Caco-2 (cell line): ENCODE measurements at regions not wholly inside any gene's neighbourhood (a gene's known extent, or its start where the extent isn't known, plus 50 kb on each side); places are given as distances from the start of the nearest gene placed in this dataset.

Source experiments
- BruUV-seq: library from RNA; stranded (reverse); fragments of 400-500 nt; replicated peaks from 2 replicates; lab custom pipeline; 2021; lab: Mats Ljungman, UMichigan
- CTCF ChIA-PET: fragments of 300-600 bp; sonication (Branson Sonifier 250); formaldehyde crosslinking; loops from one replicate; lab custom pipeline; 2022; ENCODE audit warnings: antibody characterized with exemption; lab: Charles Lee
- POLR2A ChIA-PET: fragments of 300-600 bp; sonication (Branson Sonifier 250); formaldehyde crosslinking; loops from one replicate; lab custom pipeline; 2022; ENCODE audit warnings: antibody characterized with exemption; lab: Charles Lee
- DNase-seq, 2 experiments: peaks; one replicate each; pipeline versions ENCODE4 v3.0.0 to v3.0.0-alpha.2; 2020 to 2022
- H3K27me3 ChIP-seq: replicated peaks from 2 replicates; pipeline ENCODE4 v1.6.0; 2011; ENCODE audit warnings: low read length; ENCODE audit not compliant: control insufficient read depth, insufficient read depth
- H3K36me3 ChIP-seq: 2 replicates; pipeline ENCODE4 v1.5.1; 2011; ENCODE audit warnings: low read length; ENCODE audit not compliant: control insufficient read depth, insufficient read depth
- H3K4me1 ChIP-seq: fragments of 250-450 bp; sonication (Bioruptor Pico); 2 replicates; pipeline ENCODE4 v1.5.1; 2020; ENCODE audit warnings: mild to moderate bottlenecking
- H3K4me3 ChIP-seq: 2 replicates; pipeline ENCODE4 v1.5.1; 2011; ENCODE audit warnings: low read depth, mild to moderate bottlenecking, control low read depth, low read length
- H3K9me3 ChIP-seq: fragments of 250-450 bp; sonication (Bioruptor Pico); 2 replicates; pipeline ENCODE4 v1.5.1; 2020; ENCODE audit warnings: mild to moderate bottlenecking, moderate library complexity
- H3K27ac Mint-ChIP-seq: one replicate; pipeline ENCODE4 v1.8.0; 2022; ENCODE audit warnings: mixed read lengths; ENCODE audit not compliant: unreplicated experiment
- H3K27me3 Mint-ChIP-seq: one replicate; pipeline ENCODE4 v1.8.0; 2022; ENCODE audit warnings: mixed read lengths; ENCODE audit not compliant: insufficient read depth, unreplicated experiment
- H3K36me3 Mint-ChIP-seq: one replicate; pipeline ENCODE4 v1.8.0; 2022; ENCODE audit warnings: mild to moderate bottlenecking, mixed read lengths; ENCODE audit not compliant: insufficient read depth, unreplicated experiment
- H3K4me1 Mint-ChIP-seq: one replicate; pipeline ENCODE4 v1.8.0; 2022; ENCODE audit warnings: low read depth, mixed read lengths; ENCODE audit not compliant: unreplicated experiment
- H3K4me3 Mint-ChIP-seq: one replicate; pipeline ENCODE4 v1.8.0; 2022; ENCODE audit warnings: mild to moderate bottlenecking, moderate library complexity, mixed read lengths; ENCODE audit not compliant: unreplicated experiment
- H3K9me3 Mint-ChIP-seq: one replicate; pipeline ENCODE4 v1.8.0; 2022; ENCODE audit warnings: mixed read lengths; ENCODE audit not compliant: unreplicated experiment
- intact Hi-C: fragments of 100-400 bp; cut with micrococcal nuclease; formaldehyde crosslinking; loops from one replicate; pipeline ENCODE4 v1.10.0; 2022; ENCODE audit not compliant: unreplicated experiment
- TF ChIP-seq, protein P1 (sequence below), 2 experiments: fragments of 200-600 bp in 1 of 2; IDR thresholded peaks; 1 replicate in 1 of 2; 2 replicates in 1 of 2; pipeline versions ENCODE4 v1.5.1 to v1.8.0; 2011 to 2022; ENCODE audit warnings: antibody characterized with exemption in 1 of 2, control low read depth in 1 of 2, inconsistent platforms in 1 of 2, low read depth in 1 of 2, low read length in 1 of 2, mild to moderate bottlenecking in 1 of 2, moderate library complexity in 1 of 2; ENCODE audit not compliant: insufficient read depth in 1 of 2, severe bottlenecking in 1 of 2, unreplicated experiment in 1 of 2

DNA sequence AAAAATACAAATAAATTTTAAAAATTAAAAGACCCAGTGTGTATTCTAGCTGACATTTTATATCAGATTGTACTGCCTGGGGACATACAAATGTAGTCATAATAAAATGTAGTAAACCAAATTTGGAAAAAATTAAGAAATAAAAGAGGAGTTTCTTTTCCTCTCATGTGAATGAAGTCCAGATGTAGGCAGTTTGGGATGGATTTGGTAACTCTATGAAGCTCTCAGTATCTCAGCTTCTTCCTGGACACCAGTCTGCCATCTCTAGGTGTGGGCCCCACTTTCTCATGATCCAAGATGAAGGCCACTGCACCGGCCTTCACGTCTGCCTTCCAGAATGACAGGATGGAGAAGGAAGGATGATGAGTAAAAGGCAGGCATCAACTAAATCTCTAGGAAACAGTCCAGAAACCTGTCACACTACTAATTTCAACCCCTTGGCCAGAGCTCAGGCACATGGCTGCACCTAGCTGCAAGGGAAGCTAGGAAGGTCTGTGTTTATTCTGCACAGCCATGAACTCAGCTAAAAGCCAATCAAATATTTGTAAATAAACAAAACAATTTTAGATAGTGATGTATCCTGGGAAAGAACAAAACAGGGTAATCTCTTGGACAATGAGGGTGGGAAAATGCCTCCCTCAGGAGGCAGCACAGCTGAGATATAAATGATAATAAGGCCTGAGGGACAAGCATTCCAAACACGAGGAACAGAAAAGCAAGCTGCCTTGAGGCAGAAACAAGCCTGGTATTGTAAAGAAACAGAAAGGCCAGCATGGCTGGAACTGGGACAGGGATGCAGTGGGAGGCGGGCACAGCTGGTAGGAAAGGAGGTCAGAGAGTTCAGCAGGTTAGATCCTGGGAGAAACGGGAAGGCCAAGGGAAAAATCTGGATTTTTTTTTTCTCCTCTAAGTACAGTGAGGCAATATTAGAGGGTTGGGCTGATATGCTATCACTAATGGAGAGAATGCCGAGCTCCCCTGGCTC lies 88.5 kb upstream of the PTPN1 start:
- no TSS peak for BruUV-seq
- DNase-seq: no peak
- Histone ChIP-seq H3K27me3 (no peaks in the 10 kb centered on the region), H3K4me1 (peaks cover 37% of the 10 kb centered on the region), H3K4me3 (no peak overlapping the region), H3K9me3 (peaks cover 12% of the 10 kb centered on the region), H3K36me3 (peaks cover 1% of the 10 kb centered on the region; the same call in 1 of the 2 replicates)
- H3K27me3 Mint-ChIP-seq: no peaks in the 10 kb centered on the region
- intact Hi-C loops: loop anchor here (2.0 kb wide), 2 partner anchors 33 kb away; no protein-coding TSS in a partner anchor
- ChIA-PET CTCF (interaction anchor here (1.1 to 1.3 kb wide), 3 partner anchors 21 to 40 kb away, joined by 3 read pairs; no protein-coding TSS in a partner anchor), POLR2A (interaction anchor here (0.6 kb wide), 2 partner anchors 13 to 847 kb away, joined by 3 read pairs; no protein-coding TSS in a partner anchor)
- H3K27ac Mint-ChIP-seq: peak overlapping the region; percentile 76
- no peak overlapping the region for H3K4me3 Mint-ChIP-seq
- H3K36me3 Mint-ChIP-seq: peaks cover 13% of the 10 kb centered on the region
- H3K4me1 Mint-ChIP-seq: peaks cover 27% of the 10 kb centered on the region
- no peaks in the 10 kb centered on the region for H3K9me3 Mint-ChIP-seq
- TF ChIP-seq, protein P1, sequence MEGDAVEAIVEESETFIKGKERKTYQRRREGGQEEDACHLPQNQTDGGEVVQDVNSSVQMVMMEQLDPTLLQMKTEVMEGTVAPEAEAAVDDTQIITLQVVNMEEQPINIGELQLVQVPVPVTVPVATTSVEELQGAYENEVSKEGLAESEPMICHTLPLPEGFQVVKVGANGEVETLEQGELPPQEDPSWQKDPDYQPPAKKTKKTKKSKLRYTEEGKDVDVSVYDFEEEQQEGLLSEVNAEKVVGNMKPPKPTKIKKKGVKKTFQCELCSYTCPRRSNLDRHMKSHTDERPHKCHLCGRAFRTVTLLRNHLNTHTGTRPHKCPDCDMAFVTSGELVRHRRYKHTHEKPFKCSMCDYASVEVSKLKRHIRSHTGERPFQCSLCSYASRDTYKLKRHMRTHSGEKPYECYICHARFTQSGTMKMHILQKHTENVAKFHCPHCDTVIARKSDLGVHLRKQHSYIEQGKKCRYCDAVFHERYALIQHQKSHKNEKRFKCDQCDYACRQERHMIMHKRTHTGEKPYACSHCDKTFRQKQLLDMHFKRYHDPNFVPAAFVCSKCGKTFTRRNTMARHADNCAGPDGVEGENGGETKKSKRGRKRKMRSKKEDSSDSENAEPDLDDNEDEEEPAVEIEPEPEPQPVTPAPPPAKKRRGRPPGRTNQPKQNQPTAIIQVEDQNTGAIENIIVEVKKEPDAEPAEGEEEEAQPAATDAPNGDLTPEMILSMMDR (IDR thresholded peaks at IDR 0.05; ENCODE audit: insufficient read depth in 1 of 2, low read depth in 1 of 2, low read length in 1 of 2, severe bottlenecking in 1 of 2, unreplicated experiment in 1 of 2): no peak

DNA sequence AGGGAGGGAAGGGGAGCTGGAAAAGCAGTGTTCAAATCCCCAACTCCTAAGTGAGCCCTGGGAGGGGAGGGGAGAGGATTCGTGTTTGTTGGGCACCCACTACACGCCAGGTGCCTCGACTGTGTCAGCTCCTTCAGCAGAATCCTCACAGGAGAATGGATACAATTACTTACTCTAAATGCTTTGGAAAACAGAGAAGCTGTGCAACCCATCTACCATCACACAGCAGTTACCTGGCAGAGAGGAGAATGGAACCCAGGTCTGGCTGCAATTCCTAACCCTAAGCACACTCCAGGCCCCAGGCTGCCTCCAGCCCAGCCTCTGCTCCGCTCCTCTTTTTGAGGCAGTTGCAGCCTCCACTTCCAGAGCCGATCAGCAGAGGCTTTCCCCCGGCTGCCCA lies 86.4 kb upstream of the PTPN1 start:
- Histone ChIP-seq H3K36me3 (peaks cover 1% of the 10 kb centered on the region; the same call in 1 of the 2 replicates), H3K9me3 (peaks cover 12% of the 10 kb centered on the region), H3K27me3 (no peaks in the 10 kb centered on the region), H3K4me1 (peaks cover 53% of the 10 kb centered on the region), H3K4me3 (no peak overlapping the region)
- DNase-seq: no peak
- Mint-ChIP-seq H3K36me3 (peaks cover 13% of the 10 kb centered on the region), H3K4me3 (no peak overlapping the region), H3K27ac (peak overlapping the region; percentile 76), H3K4me1 (peaks cover 34% of the 10 kb centered on the region), H3K9me3 (no peaks in the 10 kb centered on the region), H3K27me3 (no peaks in the 10 kb centered on the region)
- no TSS peak for BruUV-seq
- ChIA-PET CTCF (no interaction called here), POLR2A (interaction anchor here (1.1 kb wide), 2 partner anchors 14 to 233 kb away, joined by 3 to 4 read pairs; partner anchors contain the start of gene CEBPB)
- intact Hi-C loops: loop anchor here (2.0 kb wide), 2 partner anchors 31 to 35 kb away; no protein-coding TSS in a partner anchor
- TF ChIP-seq, protein P1 (IDR thresholded peaks at IDR 0.05; ENCODE audit: insufficient read depth in 1 of 2, low read depth in 1 of 2, low read length in 1 of 2, severe bottlenecking in 1 of 2, unreplicated experiment in 1 of 2): no peak

DNA sequence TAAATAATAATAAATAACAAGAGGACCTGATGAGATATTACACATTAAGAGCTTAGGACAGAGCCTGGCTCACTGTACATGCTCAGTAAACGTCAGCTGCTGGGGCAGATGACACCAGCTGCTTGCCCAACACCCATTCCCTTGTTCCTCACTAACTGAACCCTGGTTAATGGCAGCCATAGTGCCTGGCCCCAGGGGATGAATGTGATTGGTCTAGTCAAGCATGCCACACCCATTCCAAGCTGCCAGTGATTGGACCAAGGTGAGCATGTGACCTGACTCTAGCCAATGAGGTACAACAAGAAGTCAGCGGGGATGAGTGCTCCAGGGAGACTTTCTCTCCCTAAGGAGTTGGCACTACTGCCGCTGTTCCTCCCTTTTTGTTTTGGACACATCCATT lies 85.1 kb upstream of the PTPN1 start:
- no peak overlapping the region for H3K4me3 ChIP-seq
- TF ChIP-seq, protein P1 (IDR thresholded peaks at IDR 0.05; ENCODE audit: insufficient read depth in 1 of 2, low read depth in 1 of 2, low read length in 1 of 2, severe bottlenecking in 1 of 2, unreplicated experiment in 1 of 2): no peak
- Mint-ChIP-seq H3K9me3 (no peaks in the 10 kb centered on the region), H3K27me3 (no peaks in the 10 kb centered on the region), H3K4me1 (peaks cover 34% of the 10 kb centered on the region), H3K36me3 (peaks cover 13% of the 10 kb centered on the region), H3K4me3 (no peak overlapping the region), H3K27ac (no peak overlapping the region)
- H3K36me3 ChIP-seq: peaks cover 1% of the 10 kb centered on the region; the same call in 1 of the 2 replicates
- peaks cover 12% of the 10 kb centered on the region for H3K9me3 ChIP-seq
- BruUV-seq: no TSS peak
- peaks cover 53% of the 10 kb centered on the region for H3K4me1 ChIP-seq
- DNase-seq: peak; percentile 61 to 83
- intact Hi-C loops: no loop called here
- ChIA-PET POLR2A (interaction anchor here (0.7 kb wide), 1 partner anchor 884 kb away, joined by 7 read pairs; no protein-coding TSS in a partner anchor), CTCF (no interaction called here)
- no peaks in the 10 kb centered on the region for H3K27me3 ChIP-seq
